Mucosa of stomach (tissue), 1 donor: ENCODE measurements at regions not wholly inside any gene's neighbourhood (a gene's known extent, or its start where the extent isn't known, plus 50 kb on each side); places are given as distances from the start of the nearest gene placed in this dataset.

Source experiments
- H3K27me3 ChIP-seq: one replicate; pipeline ENCODE4 v1.7.0; 2013; ENCODE audit warnings: mild to moderate bottlenecking, low read length; ENCODE audit not compliant: control insufficient read depth, insufficient read depth
- H3K36me3 ChIP-seq: one replicate; pipeline ENCODE4 v1.7.0; 2013; ENCODE audit warnings: low read length; ENCODE audit not compliant: control insufficient read depth, insufficient read depth
- H3K4me1 ChIP-seq: one replicate; pipeline ENCODE4 v1.7.0; 2013; ENCODE audit warnings: mild to moderate bottlenecking, low read length; ENCODE audit not compliant: control insufficient read depth, insufficient read depth
- H3K4me3 ChIP-seq: one replicate; pipeline ENCODE4 v1.7.0; 2013; ENCODE audit warnings: low read length
- H3K9ac ChIP-seq: one replicate; pipeline ENCODE4 v1.7.0; 2013; ENCODE audit warnings: mild to moderate bottlenecking, low read length, moderate library complexity
- H3K9me3 ChIP-seq: one replicate; pipeline ENCODE4 v1.7.0; 2013; ENCODE audit warnings: mild to moderate bottlenecking, low read length, moderate library complexity; ENCODE audit not compliant: control insufficient read depth
- donor health status: Pancreatic carcinoma.

GRCh38 chr5:173785866-173786265 lies 102.3 kb upstream of the CPEB4 start:
- no peaks in the 10 kb centered on the region for H3K27me3 ChIP-seq
- no peaks in the 10 kb centered on the region for H3K36me3 ChIP-seq

GRCh38 chr5:173786286-173787187 lies 101.6 kb upstream of the CPEB4 start:
- Histone ChIP-seq H3K9me3 (no peaks in the 10 kb centered on the region), H3K27me3 (no peaks in the 10 kb centered on the region), H3K4me3 (no peak overlapping the region), H3K9ac (no peak overlapping the region), H3K36me3 (no peaks in the 10 kb centered on the region), H3K4me1 (peaks cover 41% of the 10 kb centered on the region)

More at GRCh38 chr5:173785866-173786265, 102.3 kb upstream of the CPEB4 start:
- H3K9me3 ChIP-seq = no peaks in the 10 kb centered on the region
- no peak overlapping the region for H3K9ac ChIP-seq
- H3K4me1 ChIP-seq = peaks cover 42% of the 10 kb centered on the region
- no peak overlapping the region for H3K4me3 ChIP-seq

- Histone ChIP-seq H3K9ac (no peak overlapping the region), H3K27me3 (no peaks in the 10 kb centered on the region), H3K4me3 (no peak overlapping the region), H3K36me3 (no peaks in the 10 kb centered on the region), H3K9me3 (no peaks in the 10 kb centered on the region), H3K4me1 (peaks cover 28% of the 10 kb centered on the region)
These were observed 98.9 kb upstream of the CPEB4 start for GRCh38 chr5:173789031-173789920.

- Histone ChIP-seq H3K27me3 (no peaks in the 10 kb centered on the region), H3K9ac (no peak overlapping the region), H3K36me3 (no peaks in the 10 kb centered on the region), H3K9me3 (no peaks in the 10 kb centered on the region), H3K4me1 (peaks cover 38% of the 10 kb centered on the region), H3K4me3 (no peak overlapping the region)
These were observed 97.9 kb upstream of the CPEB4 start for GRCh38 chr5:173790177-173790719.

GRCh38 chr5:173790836-173791546 lies 97.2 kb upstream of the CPEB4 start:
- Histone ChIP-seq H3K9ac (no peak overlapping the region), H3K36me3 (no peaks in the 10 kb centered on the region), H3K4me1 (peaks cover 44% of the 10 kb centered on the region), H3K4me3 (no peak overlapping the region), H3K27me3 (no peaks in the 10 kb centered on the region), H3K9me3 (no peaks in the 10 kb centered on the region)

GRCh38 chr5:173791878-173792277 lies 96.3 kb upstream of the CPEB4 start:
- no peak overlapping the region for H3K9ac ChIP-seq
- no peaks in the 10 kb centered on the region for H3K27me3 ChIP-seq
- H3K36me3 ChIP-seq = no peaks in the 10 kb centered on the region
- peaks cover 39% of the 10 kb centered on the region for H3K4me1 ChIP-seq
- H3K4me3 ChIP-seq = no peak overlapping the region
- no peaks in the 10 kb centered on the region for H3K9me3 ChIP-seq

- H3K36me3 ChIP-seq = no peaks in the 10 kb centered on the region
- H3K9ac ChIP-seq = no peak overlapping the region
- H3K9me3 ChIP-seq = no peaks in the 10 kb centered on the region
- no peak overlapping the region for H3K4me3 ChIP-seq
- H3K4me1 ChIP-seq = peaks cover 39% of the 10 kb centered on the region
- H3K27me3 ChIP-seq = no peaks in the 10 kb centered on the region
These were observed 95.2 kb upstream of the CPEB4 start for GRCh38 chr5:173792781-173793547.

- H3K9ac ChIP-seq = no peak overlapping the region
- H3K9me3 ChIP-seq = no peaks in the 10 kb centered on the region
- H3K4me1 ChIP-seq = peaks cover 37% of the 10 kb centered on the region
- H3K36me3 ChIP-seq = no peaks in the 10 kb centered on the region
- no peak overlapping the region for H3K4me3 ChIP-seq
- no peaks in the 10 kb centered on the region for H3K27me3 ChIP-seq
These were observed 94.3 kb upstream of the CPEB4 start for GRCh38 chr5:173793648-173794548.

GRCh38 chr5:173794901-173795416 lies 93.2 kb upstream of the CPEB4 start:
- Histone ChIP-seq H3K27me3 (no peaks in the 10 kb centered on the region), H3K36me3 (no peaks in the 10 kb centered on the region), H3K9ac (no peak overlapping the region), H3K4me1 (peaks cover 29% of the 10 kb centered on the region), H3K9me3 (no peaks in the 10 kb centered on the region), H3K4me3 (no peak overlapping the region)

GRCh38 chr5:173795601-173796000 lies 92.5 kb upstream of the CPEB4 start:
- H3K36me3 ChIP-seq = no peaks in the 10 kb centered on the region
- H3K9ac ChIP-seq = no peak overlapping the region
- no peaks in the 10 kb centered on the region for H3K27me3 ChIP-seq
- no peaks in the 10 kb centered on the region for H3K9me3 ChIP-seq
- no peak overlapping the region for H3K4me3 ChIP-seq
- peaks cover 29% of the 10 kb centered on the region for H3K4me1 ChIP-seq
